Tibial artery (tissue), 4 donors: ENCODE measurements at regions not wholly inside any gene's neighbourhood (a gene's known extent, or its start where the extent isn't known, plus 50 kb on each side); places are given as distances from the start of the nearest gene placed in this dataset.
A peak's percentile ranks its signal among the peaks of the same experiment; 100 is the strongest.

Source experiments
- DNase-seq, 2 donors: peaks; one replicate each; pipeline ENCODE4 v3.0.0-alpha.2; 2019
- H3K27ac ChIP-seq, 2 donors: fragments of 200-600 bp; sonication (generic) in 1 of 2; 1 replicate in 1 of 2; 2 replicates in 1 of 2; pipeline ENCODE4 v1.5.1; 2018 to 2019; ENCODE audit warnings: mild to moderate bottlenecking in 1 of 2
- H3K27me3 ChIP-seq, 2 donors: fragments of 200-600 bp; sonication (generic) in 1 of 2; one replicate each; pipeline versions ENCODE4 v1.5.1 to v1.6.0; 2016 to 2019
- H3K36me3 ChIP-seq, 3 donors: fragments of 200-600 bp; sonication (generic) in 2 of 3; one replicate each; pipeline ENCODE4 v1.5.1; 2016 to 2019; ENCODE audit warnings: mild to moderate bottlenecking in 2 of 3
- H3K4me1 ChIP-seq, 4 donors: fragments of 200-600 bp; sonication (generic) in 2 of 4; 1 replicate in 3 of 4; 2 replicates in 1 of 4; pipeline ENCODE4 v1.5.1; 2016 to 2019
- H3K4me3 ChIP-seq, 2 donors: fragments of 200-600 bp; sonication (generic) in 1 of 2; 1 replicate in 1 of 2; 2 replicates in 1 of 2; pipeline ENCODE4 v1.5.1; 2018 to 2019; ENCODE audit warnings: mild to moderate bottlenecking in 2 of 2
- H3K9me3 ChIP-seq, 3 donors: fragments of 200-600 bp; sonication (generic) in 1 of 3; one replicate each; pipeline ENCODE4 v1.5.1; 2016 to 2019
- intact Hi-C: fragments of 100-400 bp; cut with DNase I; formaldehyde crosslinking; loops from one replicate; pipeline ENCODE4 v1.15.0; 2023; ENCODE audit warnings: low total_unique reads
- TF ChIP-seq, protein P1 (sequence below), 2 experiments: fragments of 200-600 bp in 1 of 2; fragments of 450-650 bp in 1 of 2; IDR thresholded peaks; one replicate each; pipeline ENCODE4 v1.5.1; 2017 to 2019; ENCODE audit warnings: antibody characterized with exemption in 2 of 2, mild to moderate bottlenecking in 1 of 2, moderate library complexity in 1 of 2

- no peak overlapping the region for H3K4me3 ChIP-seq
- no peaks in the 10 kb centered on the region for H3K4me1 ChIP-seq
- H3K9me3 ChIP-seq, result no peaks in the 10 kb centered on the region
- H3K27me3 ChIP-seq, result no peaks in the 10 kb centered on the region
- DNase-seq, result no peak
- H3K27ac ChIP-seq, result no peak overlapping the region
- TF ChIP-seq, protein P1, sequence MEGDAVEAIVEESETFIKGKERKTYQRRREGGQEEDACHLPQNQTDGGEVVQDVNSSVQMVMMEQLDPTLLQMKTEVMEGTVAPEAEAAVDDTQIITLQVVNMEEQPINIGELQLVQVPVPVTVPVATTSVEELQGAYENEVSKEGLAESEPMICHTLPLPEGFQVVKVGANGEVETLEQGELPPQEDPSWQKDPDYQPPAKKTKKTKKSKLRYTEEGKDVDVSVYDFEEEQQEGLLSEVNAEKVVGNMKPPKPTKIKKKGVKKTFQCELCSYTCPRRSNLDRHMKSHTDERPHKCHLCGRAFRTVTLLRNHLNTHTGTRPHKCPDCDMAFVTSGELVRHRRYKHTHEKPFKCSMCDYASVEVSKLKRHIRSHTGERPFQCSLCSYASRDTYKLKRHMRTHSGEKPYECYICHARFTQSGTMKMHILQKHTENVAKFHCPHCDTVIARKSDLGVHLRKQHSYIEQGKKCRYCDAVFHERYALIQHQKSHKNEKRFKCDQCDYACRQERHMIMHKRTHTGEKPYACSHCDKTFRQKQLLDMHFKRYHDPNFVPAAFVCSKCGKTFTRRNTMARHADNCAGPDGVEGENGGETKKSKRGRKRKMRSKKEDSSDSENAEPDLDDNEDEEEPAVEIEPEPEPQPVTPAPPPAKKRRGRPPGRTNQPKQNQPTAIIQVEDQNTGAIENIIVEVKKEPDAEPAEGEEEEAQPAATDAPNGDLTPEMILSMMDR (IDR thresholded peaks at IDR 0.05), result no peak
- no peaks in the 10 kb centered on the region for H3K36me3 ChIP-seq
- intact Hi-C loops, result no loop called here
Measured at GRCh38 chr2:45194596-45194995, 185.3 kb upstream of the SIX2 start.

GRCh38 chr2:45193581-45193980 is 184.3 kb upstream of the SIX2 start:
- no peaks in the 10 kb centered on the region for H3K9me3 ChIP-seq
- TF ChIP-seq, protein P1 (IDR thresholded peaks at IDR 0.05), result no peak
- no peaks in the 10 kb centered on the region for H3K4me1 ChIP-seq
- H3K27me3 ChIP-seq, result no peaks in the 10 kb centered on the region
- DNase-seq, result no peak
- H3K27ac ChIP-seq, result no peak overlapping the region
- H3K36me3 ChIP-seq, result no peaks in the 10 kb centered on the region
- no peak overlapping the region for H3K4me3 ChIP-seq
- intact Hi-C loops, result no loop called here

DNA sequence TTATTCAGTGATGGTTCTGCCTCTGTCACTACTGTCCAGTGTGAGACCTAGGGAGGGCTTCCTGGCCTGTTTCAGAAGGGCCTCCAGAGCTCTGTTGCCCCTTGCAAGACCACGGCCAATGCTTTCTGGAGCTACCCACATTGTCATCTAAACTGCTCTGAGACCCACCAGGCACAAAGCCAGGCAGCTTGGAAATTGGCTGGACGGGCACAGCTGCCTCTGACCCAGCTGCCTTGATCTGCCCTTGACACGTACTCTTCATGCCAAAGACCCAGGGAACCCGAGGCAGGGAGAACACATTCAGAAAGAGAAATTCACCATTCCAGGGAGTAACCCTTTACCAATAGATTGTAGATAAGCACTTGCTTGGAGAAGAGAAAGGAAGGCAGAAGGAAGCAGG is 183.7 kb upstream of the SIX2 start:
- Histone ChIP-seq H3K4me1 (no peaks in the 10 kb centered on the region), H3K4me3 (no peak overlapping the region), H3K27ac (no peak overlapping the region), H3K36me3 (no peaks in the 10 kb centered on the region), H3K9me3 (no peaks in the 10 kb centered on the region), H3K27me3 (no peaks in the 10 kb centered on the region)
- TF ChIP-seq, protein P1 (IDR thresholded peaks at IDR 0.05), result no peak
- intact Hi-C loops, result no loop called here
- DNase-seq, result no peak

- H3K36me3 ChIP-seq, result no peaks in the 10 kb centered on the region
- no peaks in the 10 kb centered on the region for H3K27me3 ChIP-seq
- H3K27ac ChIP-seq, result no peak overlapping the region
- no peaks in the 10 kb centered on the region for H3K4me1 ChIP-seq
- DNase-seq, result no peak
- H3K9me3 ChIP-seq, result no peaks in the 10 kb centered on the region
- intact Hi-C loops, result no loop called here
- no peak overlapping the region for H3K4me3 ChIP-seq
- TF ChIP-seq, protein P1 (IDR thresholded peaks at IDR 0.05), result no peak
Measured at GRCh38 chr2:45192481-45192880, 183.2 kb upstream of the SIX2 start.

DNA sequence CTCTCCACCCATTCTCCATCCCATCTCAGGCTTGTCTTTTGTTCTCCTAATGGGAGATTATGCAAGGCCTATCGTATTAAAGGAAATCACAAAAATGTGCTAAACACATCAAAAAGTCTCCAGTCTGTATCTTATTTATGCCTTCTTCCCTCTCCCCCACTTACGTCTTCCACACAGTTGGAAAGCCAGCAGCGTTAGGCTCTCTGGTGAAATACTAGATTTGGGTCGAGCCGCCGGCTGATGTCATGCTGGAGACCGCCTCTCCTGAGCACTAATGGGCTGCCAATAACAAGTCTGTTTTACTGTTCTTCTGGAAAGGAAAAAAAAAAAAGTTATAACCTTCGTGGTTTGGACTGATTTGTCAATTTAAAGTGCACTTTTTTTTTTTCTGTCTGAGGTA is 182.7 kb upstream of the SIX2 start:
- Histone ChIP-seq H3K4me1 (no peaks in the 10 kb centered on the region), H3K9me3 (no peaks in the 10 kb centered on the region), H3K27ac (no peak overlapping the region), H3K27me3 (no peaks in the 10 kb centered on the region), H3K4me3 (no peak overlapping the region), H3K36me3 (no peaks in the 10 kb centered on the region)
- intact Hi-C loops, result no loop called here
- TF ChIP-seq, protein P1 (IDR thresholded peaks at IDR 0.05), result no peak
- peak in 1 of 2 donors; percentile 41 for DNase-seq
